KG1 (cell line): ENCODE measurements at regions not wholly inside any gene's neighbourhood (a gene's known extent, or its start where the extent isn't known, plus 50 kb on each side); places are given as distances from the start of the nearest gene placed in this dataset.

Experiments used
- DNase-seq: peaks from one replicate; lab custom pipeline; 2025; lab: John Stamatoyannopoulos, UW

DNA sequence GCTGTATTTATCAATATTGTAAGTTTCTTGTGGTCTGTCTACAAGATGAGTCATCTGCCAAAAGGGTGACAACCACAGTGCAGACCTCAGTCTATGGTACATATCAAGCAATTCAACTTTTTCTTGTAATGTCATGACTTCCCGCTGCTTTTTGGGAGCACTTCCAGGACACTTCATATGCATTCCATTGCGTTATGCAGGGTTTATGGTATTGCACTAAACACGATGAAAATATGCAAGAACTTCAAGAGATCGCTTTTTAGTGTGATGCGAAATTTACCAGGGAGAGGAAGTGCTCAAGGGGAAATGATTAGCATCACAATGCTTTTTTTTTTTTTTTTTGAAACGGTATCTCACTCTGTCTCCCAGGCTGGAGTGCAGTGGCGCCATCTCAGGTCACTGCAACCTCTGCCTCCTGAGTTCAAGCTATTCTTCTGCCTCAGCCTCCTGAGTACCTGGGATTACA lies 166.5 kb downstream of the TFAP2A start:
- no peak for DNase-seq

DNA sequence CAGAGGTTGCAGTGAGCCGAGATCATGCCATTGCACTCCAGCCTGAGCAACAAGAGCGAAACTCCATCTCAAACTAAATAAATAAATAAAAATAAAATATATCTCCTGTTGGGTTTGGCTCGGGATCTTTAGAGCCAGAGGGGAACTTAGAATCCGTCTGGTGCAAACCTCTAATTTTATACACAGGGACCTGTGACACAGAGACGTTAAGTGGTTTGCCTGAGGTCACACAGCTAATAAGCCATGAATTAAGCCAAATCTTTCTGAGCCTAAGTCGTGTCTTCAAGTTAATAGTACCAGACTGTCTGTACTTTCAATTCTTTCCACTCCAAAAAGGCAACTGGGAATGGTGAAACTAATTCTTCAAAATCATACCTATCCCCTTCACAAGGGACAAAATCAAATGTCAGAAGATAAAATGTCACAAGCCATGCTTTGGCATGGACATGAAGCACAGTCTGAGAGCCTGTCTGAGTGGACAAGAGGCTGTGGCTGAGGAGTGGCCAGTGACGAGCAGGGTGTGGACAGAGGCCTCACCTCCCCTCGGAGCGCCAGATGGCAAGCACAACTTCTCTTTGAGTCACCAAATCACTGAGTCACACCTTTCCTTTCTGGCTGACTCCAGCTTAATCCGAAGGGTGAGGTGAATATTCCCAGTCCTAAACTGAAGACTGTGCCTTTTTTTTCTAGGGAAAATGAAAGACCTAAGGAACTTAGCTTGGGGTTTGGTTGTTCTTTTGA lies 177.4 kb downstream of the TFAP2A start:
- DNase-seq = no peak

DNA sequence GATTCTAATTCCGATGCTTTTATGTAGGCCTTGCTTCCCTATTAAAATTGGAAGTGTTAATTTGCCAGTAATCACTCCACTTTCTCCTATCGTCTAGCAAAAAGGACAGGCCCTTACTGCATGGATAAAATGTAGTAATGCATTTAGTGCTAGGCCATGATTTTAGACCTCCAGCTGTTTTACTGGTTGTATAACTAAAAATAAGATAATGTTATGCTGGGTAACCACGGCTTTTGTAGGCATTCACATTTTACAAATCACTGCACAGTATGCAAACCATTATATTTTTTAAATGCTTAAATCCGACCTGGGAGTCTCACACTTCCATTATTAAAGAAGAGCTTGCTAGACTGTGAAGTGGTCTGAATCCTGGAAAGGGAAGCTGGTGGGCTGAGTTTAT lies 179.5 kb downstream of the TFAP2A start:
- no peak for DNase-seq

DNA sequence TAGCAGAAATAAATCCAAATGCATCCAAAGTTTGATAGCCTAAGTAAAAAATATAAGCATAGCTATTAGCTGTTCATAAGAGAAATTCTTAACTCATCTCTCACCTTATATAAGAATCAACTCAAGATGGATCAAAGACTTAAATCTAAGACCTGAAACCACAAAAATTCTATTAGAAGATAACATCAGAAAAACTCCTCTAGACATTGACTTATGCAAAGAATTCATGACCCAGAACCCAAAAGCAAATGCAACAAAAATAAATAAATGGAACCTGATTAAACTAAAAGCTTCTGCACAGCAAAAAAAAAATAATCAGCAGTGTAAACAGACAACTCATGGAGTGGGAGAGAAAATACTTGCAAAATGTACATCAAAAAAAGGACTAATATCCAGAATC lies 184.3 kb downstream of the TFAP2A start:
- no peak for DNase-seq

DNA sequence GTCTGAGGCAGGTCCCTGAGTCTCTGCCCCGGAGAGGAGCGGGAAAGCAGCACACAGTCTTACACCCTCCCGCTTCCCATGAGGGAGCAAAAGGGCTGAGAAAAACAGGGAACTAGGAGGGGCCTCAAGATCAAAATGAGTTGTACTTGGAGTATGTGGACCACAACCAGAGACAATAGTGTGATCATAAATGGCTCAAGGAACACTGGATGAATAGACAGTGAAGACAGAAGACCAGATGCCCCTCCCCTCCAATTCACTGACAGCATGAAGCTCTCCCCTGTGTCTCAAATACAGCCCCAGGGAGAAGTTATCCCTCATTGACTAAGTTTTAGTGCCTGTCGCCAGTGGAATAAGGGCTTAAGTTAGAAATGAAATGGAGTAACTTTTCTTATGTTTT lies 191.0 kb downstream of the TFAP2A start:
- no peak for DNase-seq

DNA sequence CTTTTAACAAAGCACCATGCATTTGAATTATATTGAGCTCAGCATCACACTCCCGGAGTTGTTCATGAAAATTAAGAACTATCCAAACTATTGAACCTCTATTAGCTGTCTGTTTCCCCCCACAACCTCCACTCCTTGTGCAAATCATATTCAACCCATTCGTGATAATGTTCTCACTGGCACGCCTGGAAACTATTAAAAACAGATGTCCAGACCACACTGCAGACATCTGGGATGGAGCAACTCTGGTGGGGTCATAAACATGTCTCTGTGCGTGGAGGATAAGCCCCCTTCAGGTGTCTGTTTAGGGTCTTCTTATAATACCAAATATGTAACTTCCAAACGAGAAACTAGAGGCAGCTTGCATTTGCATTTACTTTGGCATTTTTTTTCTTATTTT lies 193.7 kb downstream of the TFAP2A start:
- DNase-seq = no peak

DNA sequence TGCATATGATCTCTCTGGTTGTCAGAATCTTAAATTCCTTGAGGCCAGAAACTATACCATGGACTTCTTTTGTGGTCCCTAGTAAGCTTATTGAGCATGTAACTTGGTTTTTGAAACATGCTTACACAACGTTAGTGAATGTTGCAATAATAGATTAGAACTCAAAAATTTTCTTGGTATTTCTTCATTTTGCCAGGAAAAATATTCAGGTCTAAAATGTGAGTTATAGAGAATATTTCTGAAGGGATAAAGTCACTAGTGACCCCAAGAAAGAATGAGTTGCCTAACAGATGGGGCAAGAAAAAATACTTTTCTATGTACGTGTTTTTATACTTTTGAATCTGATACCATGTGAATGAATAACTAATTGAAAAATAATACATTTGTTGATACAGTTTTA lies 195.4 kb downstream of the TFAP2A start:
- no peak for DNase-seq

DNA sequence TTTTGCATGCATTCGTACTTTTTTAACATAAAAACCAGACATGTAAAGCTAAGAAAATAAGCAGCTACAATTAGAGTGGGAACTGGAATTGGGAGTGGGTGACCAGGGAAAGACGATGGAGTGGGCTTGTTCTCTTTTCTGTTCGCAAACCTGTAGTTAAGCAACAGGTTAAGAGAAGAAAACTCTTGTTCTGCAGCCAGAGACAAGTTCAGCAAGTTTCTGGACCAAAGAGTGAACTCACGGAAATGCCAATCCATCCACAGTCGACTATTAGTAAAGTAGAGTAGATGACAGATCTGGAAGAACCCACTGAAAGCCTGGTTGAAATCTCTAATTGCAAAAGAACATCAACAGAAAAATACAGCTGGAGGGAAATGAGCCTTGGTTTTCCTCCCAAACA lies 197.8 kb downstream of the TFAP2A start:
- no peak for DNase-seq

DNA sequence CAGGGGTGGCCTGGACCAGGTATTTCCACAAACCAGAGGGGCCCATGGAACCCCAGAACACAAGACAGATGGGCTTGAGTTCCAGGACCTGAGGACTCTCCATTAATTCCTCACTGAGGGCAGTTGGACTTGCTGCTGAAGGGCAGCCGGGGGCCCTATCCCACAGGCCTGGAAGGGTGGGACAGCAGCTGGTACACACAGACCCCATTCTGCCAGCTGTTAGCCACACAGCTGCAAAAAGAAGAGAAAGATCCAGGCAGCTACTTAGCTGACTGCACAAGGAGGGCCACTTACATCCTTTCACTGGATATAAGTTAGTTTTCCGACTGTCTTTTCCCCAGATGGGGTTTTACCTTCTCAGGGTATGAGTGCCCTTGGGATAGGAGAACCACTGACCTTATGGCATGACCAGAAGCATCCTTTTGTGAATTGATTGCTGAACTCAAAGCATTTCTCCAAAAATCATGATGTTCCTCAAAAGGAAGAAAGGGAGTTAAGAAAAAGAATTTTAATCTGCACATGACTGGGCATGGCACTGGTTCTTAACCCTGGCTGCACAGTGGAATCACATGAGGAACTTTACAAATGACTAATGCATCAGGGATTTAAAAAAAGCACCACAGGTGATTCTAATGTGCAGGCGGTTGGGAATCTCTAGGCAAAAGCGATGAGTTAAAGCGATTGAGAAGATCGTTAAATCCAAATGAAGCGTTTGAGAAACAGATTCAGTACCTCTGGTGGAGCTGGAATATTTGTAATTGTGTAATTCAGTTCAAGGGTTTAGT lies 199.4 kb downstream of the TFAP2A start:
- no peak for DNase-seq

DNA sequence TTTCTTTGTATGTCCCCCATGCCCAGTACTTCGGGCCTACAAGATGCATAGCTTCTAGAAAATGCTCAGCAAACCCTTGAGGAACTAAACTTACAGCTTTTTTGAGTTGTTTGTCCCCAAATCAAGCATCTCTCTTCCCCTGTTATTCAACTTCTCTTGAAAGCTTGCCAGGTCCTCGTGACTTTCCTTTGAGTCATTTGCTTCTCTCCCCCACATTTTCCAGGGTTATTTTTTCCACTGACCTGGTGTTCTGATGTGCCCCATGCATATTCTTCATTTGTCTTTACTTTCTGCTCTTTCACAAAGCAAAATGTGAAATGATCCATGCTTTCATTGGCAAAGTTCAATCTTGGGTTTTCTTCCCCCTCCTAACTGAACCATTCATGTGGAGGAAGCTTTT lies 204.8 kb downstream of the TFAP2A start:
- DNase-seq = no peak

DNA sequence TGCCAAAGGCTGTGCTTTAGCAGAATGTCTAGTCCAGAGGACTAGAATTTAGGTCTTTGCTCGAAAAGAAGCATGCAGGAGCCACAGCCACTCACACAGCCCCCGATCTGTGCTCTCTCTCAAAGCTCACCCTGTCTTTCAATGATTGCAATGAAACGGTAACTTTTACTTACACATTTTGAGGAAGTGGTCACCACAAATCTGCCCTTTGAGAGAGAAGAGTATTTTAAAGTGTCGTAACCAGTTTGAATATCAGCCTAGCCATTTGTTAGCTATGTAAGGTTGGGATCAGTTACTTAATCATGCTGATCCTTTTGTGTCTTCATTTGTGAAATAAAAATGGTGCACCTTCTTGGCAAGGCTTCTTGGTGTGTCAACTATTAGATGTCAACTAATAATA lies 209.0 kb downstream of the TFAP2A start:
- DNase-seq = peak; percentile 3

DNA sequence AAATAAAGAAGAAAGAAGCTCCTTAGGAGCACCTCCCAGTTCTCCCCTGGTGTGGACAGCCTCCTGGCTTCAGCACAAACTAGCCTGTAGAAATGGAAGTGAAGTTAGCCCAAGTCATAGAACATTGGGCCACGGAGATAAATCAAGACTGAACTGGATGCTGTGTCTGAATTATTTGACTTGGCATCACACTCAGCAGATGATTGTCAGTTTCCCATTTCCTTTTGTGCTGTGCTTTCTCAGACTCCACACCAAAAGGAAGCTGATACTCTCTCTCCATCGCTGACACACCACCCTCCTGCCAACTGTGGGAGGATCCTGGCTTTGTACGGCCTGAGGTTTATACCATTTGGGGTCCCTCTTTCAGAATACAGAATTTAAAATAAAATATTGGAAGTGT lies 209.8 kb downstream of the TFAP2A start:
- no peak for DNase-seq

DNA sequence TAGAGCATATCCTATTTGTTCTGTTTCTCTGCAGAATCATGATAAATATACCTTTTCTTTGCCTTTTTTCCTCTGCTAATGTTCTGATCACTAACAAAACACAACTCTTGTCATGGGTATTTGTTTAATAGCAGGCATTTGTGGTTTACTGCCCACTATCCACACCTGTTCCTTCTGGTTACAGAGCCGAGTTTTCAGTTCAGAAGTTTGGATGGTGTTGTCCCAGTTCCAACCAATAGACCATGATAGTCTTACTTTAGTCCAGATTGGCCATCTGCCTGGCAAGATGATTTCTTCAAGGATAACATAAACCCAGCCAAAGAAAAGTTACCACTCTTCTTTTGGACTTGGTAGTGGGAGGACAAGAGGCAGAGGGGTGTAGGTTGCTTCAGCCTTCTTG lies 211.2 kb downstream of the TFAP2A start:
- no peak for DNase-seq

DNA sequence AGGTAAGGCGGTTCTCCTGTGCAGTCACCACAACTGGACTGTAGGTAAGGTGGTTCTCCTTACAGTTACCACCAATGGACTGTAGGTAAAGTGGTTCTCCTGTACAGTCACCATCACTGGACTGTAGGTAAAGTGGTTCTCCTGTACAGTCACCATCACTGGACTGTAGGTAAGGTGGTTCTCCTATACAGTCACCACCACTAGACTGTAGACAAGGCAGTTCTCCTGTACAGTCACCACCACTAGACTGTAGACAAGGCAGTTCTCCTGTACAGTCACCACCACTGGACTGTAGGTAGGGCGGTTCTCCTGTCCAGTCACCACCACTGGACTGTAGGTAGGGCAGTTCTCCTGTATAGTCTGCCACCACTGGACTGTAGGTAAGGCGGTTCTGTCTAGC lies 212.3 kb downstream of the TFAP2A start:
- no peak for DNase-seq

DNA sequence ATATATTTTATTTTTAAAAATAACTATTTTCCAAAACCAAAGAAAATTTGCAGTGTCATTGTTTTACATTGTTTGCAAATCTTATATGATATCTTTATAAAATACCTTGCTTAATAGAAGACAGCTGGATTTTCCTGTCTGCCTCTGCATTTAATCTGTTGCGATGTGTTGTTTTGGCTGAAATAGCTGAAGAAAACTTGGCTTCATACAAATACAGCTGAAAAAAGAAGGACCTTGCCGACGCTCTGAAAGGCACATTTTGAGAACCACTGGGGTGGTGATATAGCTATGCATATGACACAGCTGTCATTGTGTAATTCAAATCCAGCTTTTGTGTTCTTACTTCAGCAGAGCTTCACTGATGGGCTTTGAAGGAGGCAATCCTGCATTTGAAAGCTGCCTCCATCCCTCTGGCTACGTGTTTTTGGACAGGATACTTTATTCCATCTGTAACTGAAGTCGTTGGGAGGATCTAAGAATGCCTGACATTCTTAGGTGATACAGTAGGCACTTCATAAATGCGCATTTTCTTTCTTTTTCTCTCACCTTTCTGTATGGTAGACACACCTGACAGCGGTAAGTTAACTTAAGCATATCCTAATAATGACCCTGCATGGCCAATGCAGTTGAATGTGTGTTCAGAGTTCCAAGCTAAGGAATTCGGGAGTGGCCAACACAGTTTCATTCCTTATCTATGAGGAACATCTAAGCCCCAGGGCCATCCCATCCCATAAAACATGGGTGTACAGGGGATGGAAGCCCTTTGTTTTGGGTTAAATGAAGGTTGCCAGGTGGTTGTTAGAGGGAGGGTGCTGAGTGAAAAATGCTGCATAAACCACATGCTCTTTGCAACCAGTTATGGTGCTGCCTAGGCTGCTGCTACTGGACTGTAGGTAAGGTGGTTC lies 213.0 kb downstream of the TFAP2A start:
- no peak for DNase-seq

DNA sequence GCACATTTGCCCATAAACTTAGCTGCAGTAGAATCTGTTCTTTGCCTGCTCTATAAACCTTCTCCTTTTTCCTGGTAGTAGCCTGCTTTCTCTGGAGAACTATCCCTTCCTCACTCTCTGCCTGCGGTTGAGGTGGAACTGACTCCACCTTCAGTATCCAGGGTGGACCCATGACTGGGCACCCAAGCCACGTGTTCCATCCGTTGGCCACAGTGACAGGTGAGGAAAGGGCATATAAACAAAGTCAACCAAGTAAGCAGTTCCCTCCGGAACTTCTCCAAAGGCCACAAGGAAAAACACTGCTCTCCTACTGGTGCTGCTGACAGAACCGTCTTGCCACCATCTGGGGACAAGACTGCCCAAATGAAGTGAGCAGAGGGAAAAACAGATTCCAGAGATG lies 218.8 kb downstream of the TFAP2A start:
- DNase-seq = no peak

DNA sequence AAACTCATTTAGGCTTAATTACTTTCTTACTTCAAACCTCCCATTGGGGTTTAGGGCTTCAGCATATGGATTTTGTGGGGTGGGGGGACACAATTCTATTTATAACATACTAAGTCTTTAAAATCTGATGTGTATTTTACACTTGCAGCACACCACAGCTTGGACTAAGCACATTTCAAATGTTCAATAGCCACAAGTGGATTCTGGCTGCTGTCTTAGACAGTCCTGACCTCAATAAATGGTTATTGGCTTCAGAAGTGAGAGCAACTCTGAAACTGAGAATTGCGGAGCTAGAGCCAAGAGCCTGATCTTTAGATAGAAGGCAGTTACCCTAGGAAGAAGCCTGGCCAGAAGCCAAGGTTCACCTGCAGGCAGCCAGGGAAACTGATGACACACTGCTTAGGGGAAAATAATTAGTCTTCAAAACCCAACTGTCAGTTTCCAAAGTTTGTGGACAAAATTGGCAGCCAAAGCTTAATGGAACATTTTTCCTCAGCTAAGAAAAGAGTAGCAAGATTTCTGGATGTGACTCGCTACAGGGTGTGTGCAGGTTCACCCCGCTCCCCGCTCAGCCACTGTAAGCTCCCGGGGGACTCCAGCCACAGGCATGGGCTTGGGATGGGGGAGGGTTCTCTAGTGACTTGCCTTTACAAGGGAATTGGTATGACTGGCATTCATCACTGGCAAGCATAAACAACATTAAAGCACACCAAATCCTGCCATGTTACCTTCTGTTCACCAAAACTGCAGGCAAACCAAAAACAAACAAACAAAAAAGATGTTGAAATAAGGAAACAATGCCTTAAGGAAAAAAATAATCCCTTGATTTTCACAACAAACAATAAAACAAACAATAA lies 219.8 kb downstream of the TFAP2A start:
- no peak for DNase-seq

DNA sequence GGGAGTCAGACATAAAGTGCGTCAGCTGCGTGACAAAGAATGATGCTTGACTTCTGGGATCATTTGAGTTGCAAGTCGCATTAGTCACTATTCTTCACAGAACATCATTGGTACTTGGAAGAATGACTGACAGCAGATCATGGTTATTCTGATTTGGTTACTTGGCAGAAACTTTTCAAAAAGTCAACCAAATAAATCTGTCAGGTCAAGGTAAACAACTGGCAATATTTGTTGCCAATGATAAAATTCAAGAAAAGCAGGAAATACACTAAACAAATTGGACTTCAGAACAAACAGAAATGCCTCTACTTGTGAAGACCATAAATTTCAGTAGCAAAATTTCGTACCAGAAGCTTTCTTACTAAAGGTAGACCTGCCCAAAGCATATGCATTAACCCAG lies 221.6 kb downstream of the TFAP2A start:
- DNase-seq = no peak

DNA sequence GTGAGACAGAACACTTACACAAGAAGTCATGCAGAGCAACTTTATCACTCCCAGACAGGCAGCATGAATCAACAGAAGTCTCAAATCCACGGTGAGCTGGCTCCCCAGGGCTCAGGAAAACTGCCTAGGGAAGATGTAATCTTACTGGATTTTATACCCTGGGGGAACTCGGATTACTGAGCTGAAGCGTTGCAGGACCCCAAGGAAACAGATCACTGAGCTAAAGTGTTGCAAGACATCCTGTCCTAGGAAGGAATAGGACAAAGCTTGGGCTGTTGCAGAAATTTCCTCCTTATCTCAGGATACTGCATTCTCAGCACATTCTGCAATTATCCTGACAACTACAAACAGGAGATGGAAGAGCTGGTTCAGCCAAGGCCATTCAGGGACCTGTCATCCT lies 224.8 kb downstream of the TFAP2A start:
- no peak for DNase-seq

DNA sequence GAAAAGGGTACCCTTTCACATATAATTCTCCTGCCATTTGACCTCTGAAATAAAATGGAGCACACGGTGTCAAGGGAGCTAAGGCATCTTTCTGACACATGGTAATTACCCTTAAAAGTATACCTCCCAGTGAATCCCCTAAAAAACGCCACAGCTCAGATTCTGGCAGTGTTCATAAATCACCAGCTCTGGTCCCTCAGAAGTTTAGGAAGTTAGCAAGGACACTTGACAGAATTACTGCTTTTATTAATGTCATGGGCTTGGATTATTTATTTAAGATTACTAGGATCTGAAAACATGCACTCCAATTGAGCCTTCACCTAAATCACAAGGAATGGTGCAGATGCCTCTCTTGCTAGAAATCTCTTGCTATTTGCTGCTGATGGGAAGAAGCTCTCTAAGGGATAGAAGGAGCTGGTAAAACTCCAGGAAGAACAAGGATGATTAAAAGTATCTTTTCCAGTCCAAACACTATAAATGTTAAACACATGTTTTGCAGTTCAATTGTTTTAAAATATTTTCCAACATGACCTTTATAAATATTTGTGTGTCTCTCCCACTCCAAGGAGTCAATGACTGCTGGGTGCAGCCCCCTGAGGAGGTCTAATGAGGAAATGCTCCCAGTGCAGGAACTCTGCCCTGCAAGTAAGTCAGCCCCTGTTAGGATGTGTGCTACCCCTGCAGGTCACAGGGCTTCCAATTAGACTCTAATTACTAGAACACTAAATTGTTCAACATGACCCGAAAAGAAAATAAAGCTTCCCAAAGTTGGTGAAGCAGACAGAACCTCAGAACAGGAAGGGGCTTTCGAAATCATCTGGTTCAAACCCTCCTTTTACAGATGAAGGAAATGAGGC lies 230.3 kb downstream of the TFAP2A start:
- no peak for DNase-seq
